ENCODE measurements at regions not wholly inside any gene's neighbourhood (a gene's known extent, or its start where the extent isn't known, plus 50 kb on each side); places are given as distances from the start of the nearest gene placed in this dataset.

DNA sequence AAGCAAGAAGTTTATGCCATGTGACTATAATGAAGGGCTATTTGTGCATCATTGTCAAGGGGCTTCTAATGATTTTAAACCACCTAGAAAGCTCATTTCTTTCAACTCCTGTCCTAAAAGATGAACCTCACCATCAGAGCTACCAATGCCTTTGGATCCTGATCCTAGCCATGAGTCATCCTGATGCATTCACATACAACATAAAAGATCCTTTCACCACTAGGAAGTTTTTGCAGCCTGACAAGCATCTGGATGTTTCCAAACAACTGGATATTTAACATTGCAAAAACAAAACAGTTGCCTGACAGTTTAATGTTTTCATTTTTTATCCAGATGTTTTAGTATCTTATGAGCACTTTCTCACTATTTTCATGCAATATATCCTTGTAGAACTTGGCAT, 425.3 kb downstream of the MBD2 start:
- no peak for DNase-seq

DNA sequence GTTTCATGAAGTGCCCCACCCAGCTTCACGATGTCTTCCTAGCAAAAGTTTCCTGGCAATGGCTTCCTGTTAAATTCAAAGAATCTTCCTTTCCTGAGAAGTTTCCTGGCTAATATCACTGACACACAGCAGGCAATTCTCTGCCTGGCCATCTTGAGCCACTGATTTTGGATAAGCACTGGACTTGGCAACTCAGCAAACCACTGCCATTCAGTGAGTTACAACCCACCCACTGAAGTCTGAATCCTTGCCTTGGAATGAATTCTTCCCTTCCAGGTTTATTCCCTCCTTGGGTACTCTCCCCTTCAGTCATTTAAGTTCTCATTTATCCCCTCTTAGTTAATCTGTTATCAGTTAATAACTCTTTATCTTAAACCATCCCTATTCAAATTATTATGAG, 426.0 kb downstream of the MBD2 start:
- DNase-seq: no peak

DNA sequence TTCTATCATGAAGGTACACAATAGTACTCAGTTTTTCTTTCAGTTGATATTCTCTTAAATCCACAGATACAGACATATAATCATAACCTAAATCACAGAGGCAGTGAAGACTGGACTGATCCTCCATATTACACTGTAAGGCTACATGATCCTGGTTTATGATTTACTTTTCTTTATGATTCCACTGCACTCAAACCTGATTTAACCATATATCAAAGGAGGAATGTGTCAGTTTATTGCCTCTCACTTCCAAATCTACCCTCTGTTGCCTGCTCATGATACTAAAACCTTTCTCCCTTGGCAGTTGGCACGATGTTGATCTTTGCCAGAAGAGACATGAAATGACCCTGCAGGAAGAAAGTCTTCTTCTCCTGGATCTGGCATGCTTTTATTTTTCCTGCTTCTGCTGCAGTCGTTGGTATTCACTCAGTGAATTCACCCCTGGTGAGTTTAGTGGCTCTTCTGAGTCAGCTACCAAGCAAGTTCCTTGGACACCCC, 426.4 kb downstream of the MBD2 start:
- no peak for DNase-seq

DNA sequence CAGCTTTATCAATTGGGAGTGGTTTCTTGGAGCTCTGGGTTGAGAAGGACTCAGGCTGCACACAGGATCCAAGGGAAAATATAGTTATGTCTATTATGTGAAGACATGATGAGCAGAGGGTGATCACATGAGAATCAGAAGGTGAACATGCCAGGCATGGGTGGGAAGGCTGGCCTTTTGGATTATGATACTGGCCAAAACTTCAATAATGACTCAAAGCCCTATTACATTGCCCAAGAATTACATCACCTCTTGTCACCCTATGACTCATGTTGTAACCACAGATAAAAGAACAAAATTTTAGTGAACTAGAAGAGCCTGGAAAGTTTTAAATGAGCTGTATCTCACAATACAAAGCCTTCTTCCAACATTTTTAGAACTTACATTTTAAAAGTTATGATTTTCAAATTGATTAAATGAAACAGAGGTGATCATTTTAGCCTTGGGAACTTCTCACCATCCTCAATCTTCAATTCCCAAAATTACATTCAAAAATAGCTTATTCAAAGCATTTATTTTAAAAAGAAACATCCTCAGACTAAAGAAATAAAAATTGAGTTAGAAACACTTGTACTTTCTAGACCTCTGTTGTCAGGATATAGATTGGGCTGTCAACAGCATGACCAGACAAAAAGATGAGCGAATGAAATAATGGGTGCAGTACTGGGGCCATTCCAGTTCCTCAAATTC, 428.3 kb downstream of the MBD2 start:
- no peak for DNase-seq

DNA sequence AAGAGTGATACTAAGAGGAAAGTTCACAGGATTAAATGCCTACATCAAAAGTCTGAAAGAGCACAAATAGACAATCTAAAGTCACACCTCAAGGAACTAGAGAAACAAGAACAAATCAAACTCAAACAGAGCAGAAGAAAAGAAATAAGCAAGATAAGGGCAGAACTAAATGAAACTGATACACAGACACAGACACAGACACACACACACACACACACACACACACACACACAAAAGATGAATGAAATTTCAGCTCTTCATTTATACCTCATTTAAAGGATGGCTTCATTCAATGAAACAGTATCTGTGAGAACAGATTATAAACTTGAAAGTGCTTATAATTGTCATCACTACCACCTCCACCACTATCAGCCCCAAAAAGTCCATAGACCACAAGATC, 428.9 kb downstream of the MBD2 start:
- no peak for DNase-seq

DNA sequence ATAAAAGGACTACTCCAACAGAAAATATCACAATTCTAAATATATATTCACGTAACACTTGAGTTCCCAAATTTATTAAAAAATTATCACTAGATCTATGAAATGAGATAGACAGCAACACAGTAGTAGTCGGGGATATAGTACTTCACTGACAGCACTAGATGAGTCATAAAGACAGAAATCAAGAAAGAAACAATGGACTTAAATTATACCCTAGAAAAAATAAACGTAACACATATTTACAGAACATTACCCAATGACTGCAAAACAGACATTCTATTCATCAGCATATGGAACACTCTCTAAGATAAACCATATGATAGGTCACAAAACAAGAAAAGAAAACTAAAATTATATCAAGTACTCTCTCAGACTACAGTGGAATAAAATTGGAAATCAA, 429.4 kb downstream of the MBD2 start:
- DNase-seq: no peak

DNA sequence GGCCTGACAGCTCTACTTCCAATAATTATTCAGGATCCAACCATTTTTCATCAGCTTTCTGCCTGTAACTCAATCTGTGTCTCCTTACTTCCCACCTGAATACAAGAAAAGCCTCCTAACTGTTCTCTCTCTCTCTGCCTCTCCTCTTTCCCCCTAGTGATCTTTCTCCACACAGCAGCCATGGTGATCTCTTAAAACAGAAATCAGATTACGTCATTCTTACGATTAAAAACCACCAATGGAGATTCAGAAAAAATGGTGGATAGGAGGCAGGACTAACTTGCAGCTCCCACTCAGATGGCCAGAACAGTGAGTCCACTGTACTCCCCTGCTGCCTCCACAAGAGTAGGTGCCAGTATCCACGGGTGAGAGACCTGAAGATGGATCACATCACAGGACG, 431.7 kb downstream of the MBD2 start:
- no peak for DNase-seq

DNA sequence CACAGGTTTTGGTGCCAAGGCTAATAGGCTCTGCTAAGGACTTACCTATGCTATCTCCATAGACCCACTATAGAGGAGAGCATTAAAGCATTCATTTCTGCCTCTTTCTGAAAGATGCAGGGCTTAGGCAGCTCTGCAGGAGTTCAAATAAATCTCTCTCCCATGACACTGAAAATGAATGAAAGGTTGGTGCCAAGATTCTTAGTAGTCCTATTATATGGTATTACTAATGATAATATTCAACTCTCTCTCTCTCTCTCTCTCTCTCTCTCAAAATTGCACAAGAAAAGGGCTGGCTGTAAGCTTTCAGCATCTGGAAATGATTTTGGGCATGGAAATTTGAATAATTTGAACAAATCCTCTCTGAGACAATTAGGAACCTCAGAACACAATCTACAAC, 433.7 kb downstream of the MBD2 start:
- no peak for DNase-seq

DNA sequence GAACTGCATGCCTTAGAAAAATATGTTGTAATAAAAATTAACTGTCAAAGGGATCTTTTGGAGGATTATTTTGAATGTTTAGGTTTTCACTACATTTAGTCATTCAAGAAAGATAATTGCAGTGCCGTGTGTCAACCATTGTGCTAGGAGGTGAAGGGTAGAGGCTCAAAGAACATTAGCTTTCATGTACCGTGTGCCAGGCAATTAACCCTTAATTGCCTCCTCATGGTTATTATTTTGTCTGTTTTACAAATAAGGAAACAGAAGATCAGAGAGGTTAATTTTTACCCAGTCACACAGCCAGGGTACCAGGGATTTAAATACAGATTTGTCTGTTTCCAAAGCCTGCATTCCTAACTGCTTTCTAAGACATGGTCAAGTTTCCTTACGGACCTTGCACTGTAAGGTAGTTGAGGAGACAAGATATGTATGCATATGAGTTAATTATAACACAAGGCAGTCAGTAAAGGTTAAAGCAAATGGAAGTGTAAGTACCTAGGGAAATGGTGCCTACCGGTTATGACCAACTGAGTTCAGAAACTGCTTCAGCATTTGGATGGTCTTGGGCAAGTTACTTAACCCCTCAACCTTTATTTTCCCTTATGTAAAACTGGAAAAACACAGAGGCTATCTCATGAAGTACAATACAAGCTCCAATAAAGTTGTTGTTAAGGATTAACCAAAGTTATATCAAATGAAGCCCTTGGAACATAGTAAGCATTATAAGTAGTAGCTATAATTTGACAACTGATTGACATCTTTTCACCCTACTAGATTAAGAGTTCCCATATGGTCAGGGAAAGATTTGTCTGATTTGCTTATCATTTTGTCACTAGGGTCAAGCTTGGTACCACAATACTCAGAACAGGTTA, 434.9 kb downstream of the MBD2 start:
- peak; percentile 38 for DNase-seq

DNA sequence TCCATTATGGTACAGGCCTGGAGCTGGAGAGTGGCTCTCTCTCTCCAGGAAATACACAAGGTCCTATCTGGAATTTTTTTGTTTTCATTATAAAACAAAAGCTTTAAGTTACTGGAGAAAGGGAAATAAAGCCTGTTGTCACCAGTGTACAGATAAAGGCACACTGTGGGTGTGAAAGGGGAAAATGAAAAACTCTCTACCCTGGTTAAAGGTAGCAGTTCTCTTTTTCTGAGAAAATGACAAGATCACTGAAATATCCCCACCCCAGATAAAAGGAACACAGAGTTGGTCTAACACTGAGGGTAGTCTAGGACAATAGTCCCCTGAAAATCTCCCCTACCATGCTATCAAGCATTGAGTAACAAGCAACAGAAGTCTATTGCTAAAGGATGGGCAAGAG, 438.7 kb downstream of the MBD2 start:
- no peak for DNase-seq

DNA sequence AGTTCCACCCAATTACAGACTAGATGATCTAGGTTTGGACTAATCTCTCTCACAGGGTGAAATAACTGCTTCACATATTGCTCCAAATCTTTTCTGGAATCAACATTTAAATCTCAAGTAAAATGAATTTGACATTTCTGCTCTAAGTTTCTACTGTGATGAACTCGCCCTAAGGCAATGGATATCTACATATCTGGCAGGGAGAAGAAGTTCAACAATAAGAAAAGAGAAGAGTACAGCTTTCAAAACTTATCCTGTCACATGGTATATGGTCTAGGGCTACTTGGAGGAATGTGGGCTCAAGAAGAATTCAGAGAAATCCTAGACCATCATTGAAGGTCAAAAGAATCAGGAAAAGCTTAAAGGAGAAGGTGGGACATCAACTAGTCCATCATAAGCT, 440.2 kb downstream of the MBD2 start:
- DNase-seq: no peak

DNA sequence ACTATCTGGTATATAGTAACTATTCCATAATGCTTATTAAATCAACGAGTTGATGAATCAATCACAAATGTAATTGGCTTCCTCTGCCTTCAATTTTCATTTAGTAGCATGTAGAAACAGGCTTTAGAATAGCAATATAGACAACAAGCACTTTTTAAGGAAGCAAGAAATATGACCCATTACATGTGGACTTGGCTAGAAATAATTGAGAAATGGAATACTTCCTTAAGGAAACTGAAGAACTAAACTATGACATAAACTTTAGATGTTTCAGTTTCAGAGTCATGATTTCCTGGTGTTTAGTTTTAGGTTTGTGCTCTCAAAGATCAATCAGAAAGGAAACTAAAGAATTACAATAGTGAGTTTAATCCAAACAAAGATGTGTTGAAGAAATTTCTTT, 443.8 kb downstream of the MBD2 start:
- no peak for DNase-seq

DNA sequence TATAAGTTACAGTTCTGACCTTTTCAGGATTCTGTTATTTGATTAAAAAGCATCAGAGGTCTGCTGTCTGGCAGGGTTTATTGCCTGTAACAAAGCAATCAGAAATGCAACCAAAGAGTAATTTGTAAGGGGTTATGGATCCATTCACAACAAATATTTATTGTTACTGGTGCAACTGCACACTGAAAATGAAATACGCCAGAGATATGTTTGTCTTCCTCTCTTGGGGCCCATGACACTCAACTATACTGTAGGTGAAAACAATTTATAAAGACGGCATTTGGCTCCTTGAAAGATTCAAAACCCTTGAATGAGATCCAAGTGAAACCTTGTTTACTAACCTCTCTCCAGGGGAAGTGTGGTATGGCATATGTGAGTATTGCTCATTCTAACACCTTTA, 452.2 kb downstream of the MBD2 start:
- DNase-seq: no peak

DNA sequence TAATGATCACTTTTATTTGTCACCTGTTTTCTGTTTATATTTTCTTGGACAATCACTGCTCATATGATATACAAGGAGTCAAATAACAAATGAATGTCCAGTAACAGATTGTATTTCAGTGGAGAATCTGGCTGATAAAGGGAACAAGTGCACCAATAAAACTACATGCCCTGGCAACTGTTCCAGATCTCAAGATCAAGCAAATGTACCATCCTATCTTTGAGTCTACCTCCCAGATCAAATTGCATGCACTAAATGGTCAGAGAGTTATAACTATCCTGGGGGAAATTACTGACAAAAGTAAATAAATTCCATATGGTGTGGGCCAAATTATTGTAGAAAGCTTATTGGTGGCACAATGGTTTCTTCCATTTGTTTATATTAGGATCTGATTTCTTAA, 452.8 kb downstream of the MBD2 start:
- no peak for DNase-seq

DNA sequence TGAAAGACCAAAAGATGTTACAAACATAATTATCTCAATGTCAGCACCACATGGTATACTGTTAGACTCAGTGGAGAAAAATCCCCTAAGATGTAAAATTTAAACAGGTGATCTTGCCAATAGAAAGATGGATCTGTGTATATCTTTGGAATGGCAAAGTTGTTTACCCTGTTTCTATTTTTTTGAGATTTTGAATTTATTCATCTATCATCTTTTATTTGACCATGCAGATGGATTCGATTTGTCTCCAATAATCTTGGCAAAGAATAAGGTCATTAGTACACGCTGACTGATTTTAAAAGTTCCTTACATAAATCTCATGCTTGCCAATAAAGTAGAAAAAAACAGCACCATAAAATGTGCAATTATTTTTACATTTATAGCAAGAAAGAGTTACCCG, 459.3 kb downstream of the MBD2 start:
- no peak for DNase-seq

DNA sequence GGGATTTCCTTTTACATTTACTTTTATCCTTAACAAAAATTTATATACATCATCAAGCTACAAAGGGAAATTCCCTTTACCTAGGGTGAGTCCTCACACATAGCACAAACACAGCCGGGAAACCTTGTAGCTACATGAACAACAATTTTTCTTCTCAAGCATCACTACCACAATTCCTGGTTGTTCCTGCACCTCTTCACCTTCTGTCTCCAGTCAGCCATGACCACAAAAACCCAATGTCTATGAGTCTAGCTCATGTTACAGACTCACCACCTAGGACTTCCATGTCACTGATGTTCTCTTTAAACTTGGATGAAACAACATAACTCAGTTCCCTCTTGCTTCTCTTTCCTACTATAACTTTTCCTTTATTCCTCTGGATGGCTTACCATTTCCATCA, 460.4 kb downstream of the MBD2 start:
- DNase-seq: no peak

DNA sequence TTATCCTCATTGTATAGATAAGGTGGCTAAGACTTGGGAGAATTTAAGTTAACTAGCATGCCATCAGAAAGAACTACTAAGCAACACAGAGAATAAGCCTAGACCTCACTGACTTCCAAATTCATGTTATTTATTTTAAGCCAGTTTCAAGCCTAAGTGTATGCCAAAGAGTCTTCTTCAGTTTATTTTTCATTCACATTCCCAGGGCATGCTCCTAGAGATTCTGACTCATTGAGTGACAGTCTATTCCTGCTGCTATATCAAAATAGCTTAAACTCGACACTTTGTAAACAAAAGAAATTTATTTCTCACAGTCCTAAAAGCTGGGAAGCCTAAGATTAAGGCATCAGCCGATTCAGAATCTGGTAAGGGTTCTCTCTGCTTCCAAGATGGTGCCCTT, 467.1 kb downstream of the MBD2 start:
- no peak for DNase-seq

DNA sequence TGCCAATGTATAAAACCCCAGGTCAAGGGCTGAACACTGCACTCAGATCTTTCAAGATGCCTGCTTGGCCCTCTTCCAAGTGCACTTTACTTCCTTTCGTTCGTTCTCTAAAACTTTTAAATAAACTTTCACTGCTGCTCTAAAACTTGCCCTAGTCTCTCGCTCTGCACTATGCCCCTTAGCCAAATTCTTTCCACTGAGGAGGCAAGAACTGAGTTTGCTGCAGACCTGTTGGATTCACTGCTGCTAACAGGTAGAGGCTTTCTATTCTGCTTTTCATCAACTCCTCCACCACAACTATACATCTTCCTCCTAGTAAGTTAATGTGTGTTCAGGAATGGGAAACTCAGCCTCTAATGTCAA, 467.9 kb downstream of the MBD2 start:
- no peak for DNase-seq

DNA sequence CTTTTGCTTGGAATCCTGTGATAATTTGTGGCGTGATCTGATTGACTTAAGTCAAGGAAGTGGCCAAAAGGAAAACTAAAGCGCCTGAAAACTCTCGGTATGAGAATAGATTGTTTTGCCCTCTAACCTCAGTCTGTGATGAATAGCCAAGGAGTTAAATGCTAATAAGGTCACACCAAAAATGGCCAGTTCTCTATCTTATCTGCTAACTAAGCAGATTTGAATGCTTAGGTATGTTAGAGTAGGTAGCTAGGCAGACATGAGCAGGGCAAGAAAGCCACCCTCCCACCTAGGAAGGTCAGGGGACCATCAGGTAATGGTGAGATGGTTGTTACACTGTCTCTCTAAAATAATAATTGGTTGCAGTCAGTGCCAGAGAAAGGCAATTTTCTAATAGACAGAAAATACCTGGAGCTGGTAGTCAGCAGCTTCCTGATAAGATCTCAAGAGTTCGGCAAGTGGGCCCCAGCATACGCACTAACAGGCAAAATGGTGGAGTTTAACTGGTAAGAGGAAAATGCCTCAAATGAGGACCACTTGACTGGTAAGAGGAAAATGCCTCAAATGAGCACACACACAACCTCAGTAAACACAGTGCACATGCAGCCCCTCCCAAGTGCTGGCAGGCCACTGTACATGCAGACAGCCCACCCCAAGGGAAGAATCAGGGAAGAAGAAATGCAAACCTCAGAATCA, 468.4 kb downstream of the MBD2 start:
- no peak for DNase-seq

DNA sequence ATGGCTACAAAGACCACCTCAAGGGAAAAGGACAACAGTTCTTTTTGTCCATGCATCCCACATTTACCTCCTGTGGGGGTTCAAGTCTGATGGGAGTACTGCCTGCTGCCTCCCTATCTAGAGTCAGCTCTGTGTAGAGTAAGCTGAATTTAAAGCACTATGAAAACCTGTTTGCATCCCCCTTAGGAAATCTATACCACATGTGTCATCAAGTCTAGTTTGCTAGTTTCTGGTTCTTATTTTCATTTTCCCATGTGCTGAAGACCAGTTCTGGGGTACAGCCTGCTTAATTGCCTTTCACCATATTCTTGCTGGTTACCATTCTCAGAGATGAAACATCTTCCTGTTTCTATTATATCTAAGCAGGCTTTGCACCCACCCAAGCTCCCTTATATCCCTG, 470.3 kb downstream of the MBD2 start:
- DNase-seq: no peak

DNA sequence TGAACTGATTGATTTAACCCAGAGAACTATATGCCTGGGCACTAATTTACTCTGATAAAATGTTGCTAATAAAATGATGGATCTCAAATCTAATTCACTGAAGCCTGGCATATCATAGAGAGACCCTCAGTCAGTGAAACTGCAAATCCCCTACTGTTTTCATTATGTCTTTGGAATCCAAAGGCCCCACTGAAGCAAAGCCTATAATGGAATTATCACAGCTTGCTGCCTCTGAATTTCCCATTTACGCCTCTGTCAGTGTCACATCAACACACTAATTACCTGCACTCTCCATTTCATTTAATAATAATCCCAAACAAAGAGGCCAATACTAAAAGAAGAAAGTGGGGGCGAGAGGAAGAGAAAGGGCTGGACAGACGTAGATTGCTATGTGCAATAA, 470.9 kb downstream of the MBD2 start:
- DNase-seq: no peak

DNA sequence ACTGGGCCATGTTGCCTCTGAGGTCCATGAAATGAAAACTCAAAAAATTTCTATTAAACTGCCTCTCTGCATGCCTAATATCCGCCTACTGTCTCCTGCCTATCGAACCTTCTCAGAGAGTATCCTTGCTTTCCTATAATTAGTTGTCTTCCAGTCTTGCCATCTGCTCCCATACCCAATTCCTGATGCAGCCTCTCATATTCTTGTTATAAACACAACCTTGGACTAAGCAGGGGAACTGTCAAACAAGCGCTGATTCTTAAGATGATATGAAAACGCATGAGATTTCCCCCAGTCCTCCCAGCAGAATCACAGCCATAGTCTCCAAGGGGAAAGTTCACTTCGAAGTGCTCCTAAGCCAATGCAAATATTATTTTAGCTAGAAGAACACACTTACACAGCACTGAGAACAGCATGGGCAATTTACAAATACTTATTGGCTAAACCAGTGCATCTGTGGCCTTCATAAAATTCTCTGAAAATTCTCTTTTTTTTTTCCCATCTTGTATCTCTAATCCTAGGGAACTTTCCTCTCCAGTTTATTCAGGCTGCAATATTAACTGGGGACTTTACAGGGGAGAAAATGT, 471.6 kb downstream of the MBD2 start:
- no peak for DNase-seq

DNA sequence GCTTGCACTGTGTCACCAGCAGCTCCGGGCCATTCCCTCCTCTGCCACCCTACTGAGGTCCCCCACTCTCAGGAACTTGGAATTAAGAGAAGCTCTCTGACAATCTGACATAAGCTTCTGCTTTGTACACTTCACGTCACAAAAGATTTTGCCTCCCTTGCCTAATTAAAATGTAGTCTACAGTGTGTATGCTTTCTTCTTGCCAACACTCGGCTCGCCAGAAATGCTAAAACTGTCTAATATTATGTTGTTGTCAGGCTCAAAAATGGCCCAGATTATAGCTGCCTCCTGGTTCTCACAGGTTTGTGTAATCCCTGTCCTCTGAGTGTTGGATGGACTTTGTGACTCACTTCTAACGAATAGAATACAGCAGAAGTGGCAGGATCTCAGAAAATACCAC, 474.7 kb downstream of the MBD2 start:
- DNase-seq: no peak

Data from NCI-H1436 treated with DMSO at 0.1 percent for 48 hours (cell line).